SU-DHL-6 (cell line): ENCODE measurements at regions not wholly inside any gene's neighbourhood (a gene's known extent, or its start where the extent isn't known, plus 50 kb on each side); places are given as distances from the start of the nearest gene placed in this dataset.

Source experiments
- H2AFZ ChIP-seq: fragments of 200-600 bp; sonication (generic); 2 replicates; pipeline ENCODE4 v1.6.1; 2014; ENCODE audit warnings: low read depth, mild to moderate bottlenecking, moderate library complexity, mixed read lengths, antibody characterized with exemption, low read length; ENCODE audit not compliant: severe bottlenecking
- H3F3A ChIP-seq: fragments of 200-600 bp; shearing (Covaris generic); 2 replicates; pipeline ENCODE4 v1.6.0; 2016; ENCODE audit warnings: antibody characterized with exemption, mild to moderate bottlenecking; ENCODE audit not compliant: insufficient read depth
- H3K27ac ChIP-seq: fragments of 200-600 bp; sonication (generic); 2 replicates; pipeline ENCODE4 v1.5.1; 2016; ENCODE audit warnings: low read depth, mild to moderate bottlenecking, low read length, moderate library complexity, mixed read lengths
- H3K27me3 ChIP-seq: fragments of 200-600 bp; sonication (generic), shearing (Covaris generic); 2 replicates; pipeline ENCODE4 v1.6.0; 2014; ENCODE audit warnings: mild to moderate bottlenecking, low read length
- H3K36me3 ChIP-seq: fragments of 200-600 bp; sonication (generic); 2 replicates; pipeline ENCODE4 v1.6.1; 2014; ENCODE audit warnings: mild to moderate bottlenecking, low read length, mixed read lengths
- H3K4me2 ChIP-seq: fragments of 300-600, 200-600 bp; shearing (Covaris generic), sonication (generic); 2 replicates; pipeline ENCODE4 v1.6.0; 2014; ENCODE audit warnings: low read length, low read depth, mild to moderate bottlenecking; ENCODE audit not compliant: poor library complexity, severe bottlenecking
- H3K4me3 ChIP-seq: fragments of 200-600 bp; sonication (generic); 2 replicates; pipeline ENCODE4 v1.5.1; 2014; ENCODE audit warnings: antibody characterized with exemption, low read length, mild to moderate bottlenecking, mixed read lengths; ENCODE audit not compliant: insufficient read depth, poor library complexity, severe bottlenecking
- H3K79me2 ChIP-seq: fragments of 200-600 bp; sonication (generic); 2 replicates; pipeline ENCODE4 v1.6.1; 2014; ENCODE audit warnings: mild to moderate bottlenecking, low read length, moderate library complexity; ENCODE audit not compliant: insufficient read depth
- H3K9ac ChIP-seq: fragments of 200-600 bp; sonication (generic); 2 replicates; pipeline ENCODE4 v1.7.0; 2014; ENCODE audit warnings: mild to moderate bottlenecking, low read length
- H3K9me2 ChIP-seq: fragments of 200-600 bp; sonication (generic); replicated peaks from 2 replicates; pipeline ENCODE4 v1.6.1; 2014; ENCODE audit warnings: low read length; ENCODE audit not compliant: insufficient read depth
- H3K9me3 ChIP-seq: fragments of 200-600 bp; sonication (generic); 2 replicates; pipeline ENCODE4 v1.6.1; 2014; ENCODE audit warnings: low read length, mixed read lengths; ENCODE audit not compliant: insufficient read depth
- H4K20me1 ChIP-seq: fragments of 200-600 bp; sonication (generic); 2 replicates; pipeline ENCODE4 v1.6.1; 2014; ENCODE audit warnings: low read depth, mild to moderate bottlenecking, antibody characterized with exemption, low read length, moderate library complexity, mixed read lengths
- EZH2phosphoT487 ChIP-seq: fragments of 200-600 bp; sonication (generic), shearing (Covaris generic); conservative IDR thresholded peaks from 2 replicates; pipeline ENCODE4 v1.6.1; 2018; ENCODE audit warnings: mild to moderate bottlenecking, antibody characterized with exemption, low read length, moderate library complexity, mixed read lengths
- TF ChIP-seq, protein P1 (sequence below): fragments of 200-600 bp; sonication (generic); IDR thresholded peaks from one replicate; pipeline ENCODE4 v1.5.1; 2017; ENCODE audit warnings: antibody characterized with exemption, mild to moderate bottlenecking, low read length, moderate library complexity; ENCODE audit not compliant: insufficient read depth, poor library complexity, severe bottlenecking

DNA sequence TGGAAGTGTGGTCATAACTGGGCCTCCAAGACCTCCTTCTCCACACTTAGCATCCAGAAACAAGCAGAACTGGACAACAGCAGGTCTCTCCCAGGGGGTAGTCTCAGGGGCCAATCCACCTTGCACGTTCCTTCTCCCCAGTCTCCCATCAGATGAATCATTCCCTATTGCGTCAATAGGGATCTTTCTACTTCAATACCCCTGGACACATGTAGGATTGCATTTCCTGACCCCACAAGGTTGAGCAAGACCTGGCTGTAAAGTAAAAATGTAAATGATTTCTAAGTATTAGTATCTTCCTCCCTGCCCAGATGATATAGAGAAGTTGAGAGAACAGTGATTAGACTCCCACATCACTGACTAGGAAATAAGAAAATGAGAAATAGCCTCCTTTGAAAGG, 224.5 kb upstream of the CSF3R start:
- H3K9ac ChIP-seq = no peak overlapping the region
- no peaks in the 10 kb centered on the region for H3K36me3 ChIP-seq
- no peaks in the 10 kb centered on the region for H3K27me3 ChIP-seq
- TF ChIP-seq EZH2phosphoT487 = no peak
- TF ChIP-seq, protein P1, sequence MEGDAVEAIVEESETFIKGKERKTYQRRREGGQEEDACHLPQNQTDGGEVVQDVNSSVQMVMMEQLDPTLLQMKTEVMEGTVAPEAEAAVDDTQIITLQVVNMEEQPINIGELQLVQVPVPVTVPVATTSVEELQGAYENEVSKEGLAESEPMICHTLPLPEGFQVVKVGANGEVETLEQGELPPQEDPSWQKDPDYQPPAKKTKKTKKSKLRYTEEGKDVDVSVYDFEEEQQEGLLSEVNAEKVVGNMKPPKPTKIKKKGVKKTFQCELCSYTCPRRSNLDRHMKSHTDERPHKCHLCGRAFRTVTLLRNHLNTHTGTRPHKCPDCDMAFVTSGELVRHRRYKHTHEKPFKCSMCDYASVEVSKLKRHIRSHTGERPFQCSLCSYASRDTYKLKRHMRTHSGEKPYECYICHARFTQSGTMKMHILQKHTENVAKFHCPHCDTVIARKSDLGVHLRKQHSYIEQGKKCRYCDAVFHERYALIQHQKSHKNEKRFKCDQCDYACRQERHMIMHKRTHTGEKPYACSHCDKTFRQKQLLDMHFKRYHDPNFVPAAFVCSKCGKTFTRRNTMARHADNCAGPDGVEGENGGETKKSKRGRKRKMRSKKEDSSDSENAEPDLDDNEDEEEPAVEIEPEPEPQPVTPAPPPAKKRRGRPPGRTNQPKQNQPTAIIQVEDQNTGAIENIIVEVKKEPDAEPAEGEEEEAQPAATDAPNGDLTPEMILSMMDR = no peak
- no peak overlapping the region for H3K27ac ChIP-seq
- no peaks in the 10 kb centered on the region for H3K79me2 ChIP-seq
- no peaks in the 10 kb centered on the region for H3K9me2 ChIP-seq
- H2AFZ ChIP-seq = no peak overlapping the region
- H3K4me2 ChIP-seq = no peak overlapping the region
- no peaks in the 10 kb centered on the region for H3F3A ChIP-seq
- H4K20me1 ChIP-seq = no peaks in the 10 kb centered on the region
- no peak overlapping the region for H3K4me3 ChIP-seq
- no peaks in the 10 kb centered on the region for H3K9me3 ChIP-seq

DNA sequence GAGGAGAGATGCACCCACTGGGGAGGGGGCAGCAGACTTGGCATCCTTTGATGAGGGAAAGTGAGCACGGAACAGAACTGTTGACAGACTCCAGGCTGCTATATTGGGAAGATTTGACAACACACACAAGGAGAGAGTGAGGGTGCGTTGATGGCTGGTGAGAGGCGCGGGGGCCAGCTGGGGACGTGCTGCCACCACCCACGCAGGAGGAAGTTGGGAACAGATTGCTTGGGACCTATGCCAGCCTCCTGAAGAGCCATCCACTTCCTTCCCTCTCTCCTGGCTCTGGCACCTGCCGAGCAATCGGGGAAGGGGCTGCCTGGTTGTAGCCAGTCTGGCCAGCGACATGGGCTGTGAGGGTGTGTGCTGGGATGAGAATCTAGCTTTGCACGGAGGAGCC, 223.7 kb upstream of the CSF3R start:
- no peak overlapping the region for H3K9ac ChIP-seq
- H3F3A ChIP-seq = no peaks in the 10 kb centered on the region
- TF ChIP-seq, protein P1 = no peak
- TF ChIP-seq EZH2phosphoT487 = no peak
- no peak overlapping the region for H3K4me2 ChIP-seq
- no peak overlapping the region for H3K27ac ChIP-seq
- no peaks in the 10 kb centered on the region for H3K79me2 ChIP-seq
- H3K27me3 ChIP-seq = no peaks in the 10 kb centered on the region
- H2AFZ ChIP-seq = no peak overlapping the region
- H3K4me3 ChIP-seq = no peak overlapping the region
- H3K36me3 ChIP-seq = no peaks in the 10 kb centered on the region
- H3K9me3 ChIP-seq = no peaks in the 10 kb centered on the region
- H3K9me2 ChIP-seq = no peaks in the 10 kb centered on the region
- H4K20me1 ChIP-seq = no peaks in the 10 kb centered on the region

DNA sequence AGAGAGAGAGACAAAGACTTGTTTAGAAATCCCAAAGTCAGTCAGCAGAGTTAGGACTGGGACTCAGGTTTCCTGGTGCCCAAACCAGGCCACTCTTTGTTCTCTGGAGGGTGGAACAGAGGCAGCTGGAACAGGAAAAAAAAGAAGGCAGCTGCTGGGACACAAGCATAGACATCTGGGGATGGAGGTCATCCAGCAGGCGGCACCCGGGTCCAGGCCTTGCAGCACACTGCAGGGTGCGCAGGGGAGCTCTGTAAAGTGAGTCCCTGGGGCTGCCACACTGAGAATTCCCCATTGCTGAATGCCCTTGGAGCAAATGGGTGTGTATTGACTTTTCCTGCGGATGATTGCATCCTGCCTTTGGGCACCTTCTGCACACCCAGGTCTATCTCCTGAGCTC, 222.9 kb upstream of the CSF3R start:
- H3K27me3 ChIP-seq = no peaks in the 10 kb centered on the region
- no peaks in the 10 kb centered on the region for H3K79me2 ChIP-seq
- H3K9me3 ChIP-seq = no peaks in the 10 kb centered on the region
- no peaks in the 10 kb centered on the region for H3K36me3 ChIP-seq
- H3K9ac ChIP-seq = no peak overlapping the region
- H3F3A ChIP-seq = no peaks in the 10 kb centered on the region
- no peak overlapping the region for H3K4me3 ChIP-seq
- H3K9me2 ChIP-seq = no peaks in the 10 kb centered on the region
- no peak overlapping the region for H3K27ac ChIP-seq
- H4K20me1 ChIP-seq = no peaks in the 10 kb centered on the region
- no peak overlapping the region for H3K4me2 ChIP-seq
- H2AFZ ChIP-seq = no peak overlapping the region
- no peak for TF ChIP-seq EZH2phosphoT487
- TF ChIP-seq, protein P1 = no peak
